Panc1 (cell line): ENCODE measurements at regions not wholly inside any gene's neighbourhood (a gene's known extent, or its start where the extent isn't known, plus 50 kb on each side); places are given as distances from the start of the nearest gene placed in this dataset.

Source experiments
- POLR2AphosphoS5 ChIP-seq: IDR thresholded peaks from 2 replicates; pipeline ENCODE4 v1.6.1; 2012; ENCODE audit warnings: mild to moderate bottlenecking, low read depth, low read length, moderate library complexity
- TF ChIP-seq, protein P1 (sequence below): fragments of 450-650 bp; IDR thresholded peaks from 2 replicates; pipeline ENCODE4 v1.5.1; 2017; ENCODE audit warnings: mild to moderate bottlenecking
- TF ChIP-seq, protein P2 (sequence below), 2 experiments: IDR thresholded peaks; 2 replicates each; pipeline ENCODE4 v1.6.1; 2011 to 2012; ENCODE audit warnings: low read depth in 2 of 2, control low read depth in 1 of 2, low read length in 1 of 2, mild to moderate bottlenecking in 1 of 2, moderate library complexity in 1 of 2; ENCODE audit not compliant: insufficient read depth in 1 of 2

DNA sequence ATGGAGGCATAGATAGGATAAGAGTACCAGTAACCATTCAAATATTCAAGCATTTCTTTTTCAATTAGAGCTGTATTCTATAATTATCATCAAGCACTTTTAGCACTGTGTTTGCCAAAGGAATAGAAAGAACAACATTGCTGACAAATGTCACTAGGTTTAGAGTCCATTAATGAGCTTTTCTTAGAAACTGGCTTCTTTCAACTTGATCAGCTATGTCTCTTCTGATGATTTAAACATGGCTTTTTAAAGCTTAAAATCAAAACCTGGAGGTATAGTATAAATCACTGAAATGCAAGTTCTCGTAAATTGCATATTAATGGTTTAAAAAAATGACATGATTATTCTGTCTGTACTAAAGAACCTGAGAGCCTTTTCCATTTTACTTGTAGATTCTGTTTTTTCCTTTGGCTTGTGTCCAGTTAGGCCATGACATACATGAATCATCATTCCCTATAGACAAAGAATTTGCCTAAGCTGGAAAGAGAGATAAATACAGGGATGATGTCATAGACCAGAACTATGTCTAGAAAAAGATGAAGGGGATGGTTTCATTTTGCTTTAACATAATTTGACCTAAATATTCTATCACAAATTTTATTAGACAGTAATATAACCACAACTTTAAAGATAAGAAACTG, 340.1 kb upstream of the CTSO start:
- TF ChIP-seq, protein P1, sequence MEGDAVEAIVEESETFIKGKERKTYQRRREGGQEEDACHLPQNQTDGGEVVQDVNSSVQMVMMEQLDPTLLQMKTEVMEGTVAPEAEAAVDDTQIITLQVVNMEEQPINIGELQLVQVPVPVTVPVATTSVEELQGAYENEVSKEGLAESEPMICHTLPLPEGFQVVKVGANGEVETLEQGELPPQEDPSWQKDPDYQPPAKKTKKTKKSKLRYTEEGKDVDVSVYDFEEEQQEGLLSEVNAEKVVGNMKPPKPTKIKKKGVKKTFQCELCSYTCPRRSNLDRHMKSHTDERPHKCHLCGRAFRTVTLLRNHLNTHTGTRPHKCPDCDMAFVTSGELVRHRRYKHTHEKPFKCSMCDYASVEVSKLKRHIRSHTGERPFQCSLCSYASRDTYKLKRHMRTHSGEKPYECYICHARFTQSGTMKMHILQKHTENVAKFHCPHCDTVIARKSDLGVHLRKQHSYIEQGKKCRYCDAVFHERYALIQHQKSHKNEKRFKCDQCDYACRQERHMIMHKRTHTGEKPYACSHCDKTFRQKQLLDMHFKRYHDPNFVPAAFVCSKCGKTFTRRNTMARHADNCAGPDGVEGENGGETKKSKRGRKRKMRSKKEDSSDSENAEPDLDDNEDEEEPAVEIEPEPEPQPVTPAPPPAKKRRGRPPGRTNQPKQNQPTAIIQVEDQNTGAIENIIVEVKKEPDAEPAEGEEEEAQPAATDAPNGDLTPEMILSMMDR, result no peak
- TF ChIP-seq POLR2AphosphoS5, result no peak
- TF ChIP-seq, protein P2, sequence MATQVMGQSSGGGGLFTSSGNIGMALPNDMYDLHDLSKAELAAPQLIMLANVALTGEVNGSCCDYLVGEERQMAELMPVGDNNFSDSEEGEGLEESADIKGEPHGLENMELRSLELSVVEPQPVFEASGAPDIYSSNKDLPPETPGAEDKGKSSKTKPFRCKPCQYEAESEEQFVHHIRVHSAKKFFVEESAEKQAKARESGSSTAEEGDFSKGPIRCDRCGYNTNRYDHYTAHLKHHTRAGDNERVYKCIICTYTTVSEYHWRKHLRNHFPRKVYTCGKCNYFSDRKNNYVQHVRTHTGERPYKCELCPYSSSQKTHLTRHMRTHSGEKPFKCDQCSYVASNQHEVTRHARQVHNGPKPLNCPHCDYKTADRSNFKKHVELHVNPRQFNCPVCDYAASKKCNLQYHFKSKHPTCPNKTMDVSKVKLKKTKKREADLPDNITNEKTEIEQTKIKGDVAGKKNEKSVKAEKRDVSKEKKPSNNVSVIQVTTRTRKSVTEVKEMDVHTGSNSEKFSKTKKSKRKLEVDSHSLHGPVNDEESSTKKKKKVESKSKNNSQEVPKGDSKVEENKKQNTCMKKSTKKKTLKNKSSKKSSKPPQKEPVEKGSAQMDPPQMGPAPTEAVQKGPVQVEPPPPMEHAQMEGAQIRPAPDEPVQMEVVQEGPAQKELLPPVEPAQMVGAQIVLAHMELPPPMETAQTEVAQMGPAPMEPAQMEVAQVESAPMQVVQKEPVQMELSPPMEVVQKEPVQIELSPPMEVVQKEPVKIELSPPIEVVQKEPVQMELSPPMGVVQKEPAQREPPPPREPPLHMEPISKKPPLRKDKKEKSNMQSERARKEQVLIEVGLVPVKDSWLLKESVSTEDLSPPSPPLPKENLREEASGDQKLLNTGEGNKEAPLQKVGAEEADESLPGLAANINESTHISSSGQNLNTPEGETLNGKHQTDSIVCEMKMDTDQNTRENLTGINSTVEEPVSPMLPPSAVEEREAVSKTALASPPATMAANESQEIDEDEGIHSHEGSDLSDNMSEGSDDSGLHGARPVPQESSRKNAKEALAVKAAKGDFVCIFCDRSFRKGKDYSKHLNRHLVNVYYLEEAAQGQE (IDR thresholded peaks at IDR 0.05; ENCODE audit: insufficient read depth in 1 of 2, low read depth in 2 of 2, low read length in 1 of 2), result no peak
